ENCODE measurements at regions not wholly inside any gene's neighbourhood (a gene's known extent, or its start where the extent isn't known, plus 50 kb on each side); places are given as distances from the start of the nearest gene placed in this dataset.
"Not testable (repeated sequence)": the region's sequence is repeated elsewhere in the genome, so short reads cannot be mapped to it uniquely, and the experiment has no call there.

GRCh38 chr12:34219046-34219770, 196.9 kb downstream of the ALG10 start:
- H3K4me3 ChIP-seq (replicated peaks in 1 of 2; ENCODE audit: low read depth in 2 of 2, low read length in 2 of 2) = no peak overlapping the region
- DNase-seq (ENCODE audit: low read depth in 2 of 2) = peak in 1 of 2 donors; percentile 2
- TF ChIP-seq CTCF (IDR thresholded peaks at IDR 0.05; ENCODE audit: low read depth, low read length) = no peak

GRCh38 chr12:34220079-34220478, 197.8 kb downstream of the ALG10 start:
- not testable (repeated sequence) for H3K4me3 ChIP-seq (replicated peaks in 1 of 2; ENCODE audit: low read depth in 2 of 2, low read length in 2 of 2); DNase-seq (ENCODE audit: low read depth in 2 of 2)

GRCh38 chr12:34223640-34224039, 201.3 kb downstream of the ALG10 start:
- DNase-seq (ENCODE audit: low read depth in 2 of 2) = no peak
- TF ChIP-seq CTCF (IDR thresholded peaks at IDR 0.05; ENCODE audit: low read depth, low read length) = no peak
- no peak overlapping the region for H3K4me3 ChIP-seq (replicated peaks in 1 of 2; ENCODE audit: low read depth in 2 of 2, low read length in 2 of 2)

GRCh38 chr12:34226044-34226443, 203.7 kb downstream of the ALG10 start:
- not testable (repeated sequence) for H3K4me3 ChIP-seq (replicated peaks in 1 of 2; ENCODE audit: low read depth in 2 of 2, low read length in 2 of 2)

GRCh38 chr12:34228046-34228445, 205.8 kb downstream of the ALG10 start:
- H3K4me3 ChIP-seq (replicated peaks in 1 of 2; ENCODE audit: low read depth in 2 of 2, low read length in 2 of 2); DNase-seq (ENCODE audit: low read depth in 2 of 2): not testable (repeated sequence)

More at GRCh38 chr12:34226044-34226443, 203.7 kb downstream of the ALG10 start:
- DNase-seq (ENCODE audit: low read depth in 2 of 2) = not testable (repeated sequence)

- H3K4me3 ChIP-seq (replicated peaks in 1 of 2; ENCODE audit: low read depth in 2 of 2, low read length in 2 of 2); DNase-seq (ENCODE audit: low read depth in 2 of 2): not testable (repeated sequence)
Observed at GRCh38 chr12:34229033-34229432, 206.7 kb downstream of the ALG10 start.

GRCh38 chr12:34233618-34234017, 211.3 kb downstream of the ALG10 start:
- H3K4me3 ChIP-seq (replicated peaks in 1 of 2; ENCODE audit: low read depth in 2 of 2, low read length in 2 of 2) = no peak overlapping the region
- no peak for DNase-seq (ENCODE audit: low read depth in 2 of 2)

GRCh38 chr12:34236073-34236472, 213.8 kb downstream of the ALG10 start:
- no peak overlapping the region for H3K4me3 ChIP-seq (replicated peaks in 1 of 2; ENCODE audit: low read depth in 2 of 2, low read length in 2 of 2)
- TF ChIP-seq CTCF (IDR thresholded peaks at IDR 0.05; ENCODE audit: low read depth, low read length) = no peak
- DNase-seq (ENCODE audit: low read depth in 2 of 2) = no peak

More at GRCh38 chr12:34233618-34234017, 211.3 kb downstream of the ALG10 start:
- no peak for TF ChIP-seq CTCF (IDR thresholded peaks at IDR 0.05; ENCODE audit: low read depth, low read length)

GRCh38 chr12:34244608-34245007, 222.3 kb downstream of the ALG10 start:
- DNase-seq (ENCODE audit: low read depth in 2 of 2) = no peak
- no peak for TF ChIP-seq CTCF (IDR thresholded peaks at IDR 0.05; ENCODE audit: low read depth, low read length)
- no peak overlapping the region for H3K4me3 ChIP-seq (replicated peaks in 1 of 2; ENCODE audit: low read depth in 2 of 2, low read length in 2 of 2)

All from cardiac fibroblast (primary cell).